Peyer's patch (tissue), 4 donors: ENCODE measurements at regions not wholly inside any gene's neighbourhood (a gene's known extent, or its start where the extent isn't known, plus 50 kb on each side); places are given as distances from the start of the nearest gene placed in this dataset.
"Not testable (repeated sequence)": the region's sequence is repeated elsewhere in the genome, so short reads cannot be mapped to it uniquely, and the experiment has no call there.

Experiments
- DNase-seq, 3 donors: peaks; one replicate each; pipeline ENCODE4 v3.0.0-alpha.2; 2017 to 2019
- H3K27ac ChIP-seq, 4 donors: fragments of 200-600 bp; sonication (generic); one replicate each; pipeline ENCODE4 v1.5.1; 2016 to 2019
- H3K27me3 ChIP-seq, 2 donors: fragments of 200-600 bp; sonication (generic); one replicate each; pipeline ENCODE4 v1.5.1; 2019
- H3K36me3 ChIP-seq, 3 donors: fragments of 200-600 bp; sonication (generic); one replicate each; pipeline ENCODE4 v1.5.1; 2016 to 2019
- H3K4me1 ChIP-seq, 4 donors: fragments of 200-600 bp; sonication (generic); one replicate each; pipeline ENCODE4 v1.5.1; 2016 to 2019
- H3K4me3 ChIP-seq, 4 donors: fragments of 200-600 bp; sonication (generic); 1 replicate in 3 of 4; 2 replicates in 1 of 4; pipeline ENCODE4 v1.5.1; 2016 to 2019; ENCODE audit warnings: mild to moderate bottlenecking in 1 of 4
- H3K9me3 ChIP-seq, 4 donors: fragments of 200-600 bp; sonication (generic); one replicate each; pipeline ENCODE4 v1.5.1; 2016 to 2019; ENCODE audit warnings: mild to moderate bottlenecking in 1 of 4
- POLR2A ChIP-seq, 2 donors: fragments of 450-650 bp; IDR thresholded peaks; one replicate each; pipeline ENCODE4 v1.5.1; 2017; ENCODE audit warnings: antibody characterized with exemption in 2 of 2, mild to moderate bottlenecking in 2 of 2, moderate library complexity in 2 of 2
- TF ChIP-seq, protein P1 (sequence below), 6 experiments: fragments of 450-650 bp in 4 of 6; fragments of 200-600 bp in 2 of 6; sonication (generic) in 1 of 6; IDR thresholded peaks; one replicate each; pipeline ENCODE4 v1.5.1; 2017 to 2019; ENCODE audit warnings: antibody characterized with exemption in 6 of 6, mild to moderate bottlenecking in 3 of 6, moderate library complexity in 1 of 6

DNA sequence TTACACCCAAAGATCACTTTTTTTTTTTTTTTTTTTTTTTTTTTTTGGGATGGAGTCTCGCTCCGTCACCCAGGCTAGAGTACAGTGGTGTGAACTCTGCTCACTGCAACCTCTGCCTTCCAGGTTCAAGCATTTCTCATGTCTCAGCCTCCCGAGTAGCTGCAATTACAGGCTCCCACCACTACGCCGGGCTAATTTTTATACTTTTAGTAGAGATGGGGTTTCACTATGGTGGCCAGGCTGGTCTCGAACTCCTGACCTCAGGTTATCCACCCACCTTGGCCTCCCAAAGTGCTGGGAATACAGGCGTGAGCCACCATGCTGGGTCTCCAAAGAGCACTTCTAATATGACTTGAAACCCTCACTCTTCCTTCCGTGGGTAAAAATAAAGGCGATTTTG, 152.2 kb upstream of the SPACA7 start:
- not testable (repeated sequence) for H3K27me3 ChIP-seq, H3K36me3 ChIP-seq, H3K4me1 ChIP-seq, H3K9me3 ChIP-seq, H3K4me3 ChIP-seq, H3K27ac ChIP-seq
- DNase-seq = peak in 1 of 3 donors; percentile 26
- TF ChIP-seq, protein P1, sequence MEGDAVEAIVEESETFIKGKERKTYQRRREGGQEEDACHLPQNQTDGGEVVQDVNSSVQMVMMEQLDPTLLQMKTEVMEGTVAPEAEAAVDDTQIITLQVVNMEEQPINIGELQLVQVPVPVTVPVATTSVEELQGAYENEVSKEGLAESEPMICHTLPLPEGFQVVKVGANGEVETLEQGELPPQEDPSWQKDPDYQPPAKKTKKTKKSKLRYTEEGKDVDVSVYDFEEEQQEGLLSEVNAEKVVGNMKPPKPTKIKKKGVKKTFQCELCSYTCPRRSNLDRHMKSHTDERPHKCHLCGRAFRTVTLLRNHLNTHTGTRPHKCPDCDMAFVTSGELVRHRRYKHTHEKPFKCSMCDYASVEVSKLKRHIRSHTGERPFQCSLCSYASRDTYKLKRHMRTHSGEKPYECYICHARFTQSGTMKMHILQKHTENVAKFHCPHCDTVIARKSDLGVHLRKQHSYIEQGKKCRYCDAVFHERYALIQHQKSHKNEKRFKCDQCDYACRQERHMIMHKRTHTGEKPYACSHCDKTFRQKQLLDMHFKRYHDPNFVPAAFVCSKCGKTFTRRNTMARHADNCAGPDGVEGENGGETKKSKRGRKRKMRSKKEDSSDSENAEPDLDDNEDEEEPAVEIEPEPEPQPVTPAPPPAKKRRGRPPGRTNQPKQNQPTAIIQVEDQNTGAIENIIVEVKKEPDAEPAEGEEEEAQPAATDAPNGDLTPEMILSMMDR (IDR thresholded peaks at IDR 0.05) = peak in 1 of 6 experiments; percentile 4

DNA sequence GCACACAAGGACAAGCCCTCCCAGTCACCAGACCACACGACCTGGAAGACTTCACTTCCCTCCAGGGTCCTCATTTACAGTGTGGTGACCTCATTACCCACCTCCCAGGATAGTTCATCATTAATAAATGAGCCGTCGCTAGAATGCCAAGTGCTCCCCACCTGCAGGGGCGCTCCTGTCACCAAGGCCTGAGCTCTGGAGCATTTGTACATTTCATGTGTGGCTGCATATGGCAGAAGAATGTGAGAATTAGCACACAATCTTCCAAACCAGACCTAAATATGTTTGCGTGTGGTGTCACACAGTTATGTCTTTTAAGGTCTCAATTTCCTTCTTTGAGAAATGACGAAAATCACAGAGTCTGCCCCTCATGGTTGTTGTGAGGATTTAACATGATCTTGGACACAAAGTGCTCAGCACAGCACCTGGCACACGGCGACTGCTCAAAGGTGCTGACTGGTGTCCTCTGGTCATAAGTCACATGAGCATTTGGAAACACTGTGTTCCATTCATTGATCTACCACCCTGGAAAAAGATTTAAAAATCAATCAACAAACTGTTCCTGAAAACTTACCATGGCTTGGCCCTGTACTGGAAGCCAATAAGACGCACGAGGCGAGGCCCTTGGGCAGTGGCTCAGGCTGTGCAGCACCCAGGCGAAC, 150.6 kb upstream of the SPACA7 start:
- no peaks in the 10 kb centered on the region for H3K9me3 ChIP-seq
- DNase-seq = peak in 1 of 3 donors; percentile 21
- no peak overlapping the region for H3K4me3 ChIP-seq
- H3K27me3 ChIP-seq = no peaks in the 10 kb centered on the region
- TF ChIP-seq, protein P1 (IDR thresholded peaks at IDR 0.05) = no peak
- TF ChIP-seq POLR2A (IDR thresholded peaks at IDR 0.05) = no peak
- H3K36me3 ChIP-seq = no peaks in the 10 kb centered on the region
- H3K27ac ChIP-seq = no peak overlapping the region
- no peaks in the 10 kb centered on the region for H3K4me1 ChIP-seq

DNA sequence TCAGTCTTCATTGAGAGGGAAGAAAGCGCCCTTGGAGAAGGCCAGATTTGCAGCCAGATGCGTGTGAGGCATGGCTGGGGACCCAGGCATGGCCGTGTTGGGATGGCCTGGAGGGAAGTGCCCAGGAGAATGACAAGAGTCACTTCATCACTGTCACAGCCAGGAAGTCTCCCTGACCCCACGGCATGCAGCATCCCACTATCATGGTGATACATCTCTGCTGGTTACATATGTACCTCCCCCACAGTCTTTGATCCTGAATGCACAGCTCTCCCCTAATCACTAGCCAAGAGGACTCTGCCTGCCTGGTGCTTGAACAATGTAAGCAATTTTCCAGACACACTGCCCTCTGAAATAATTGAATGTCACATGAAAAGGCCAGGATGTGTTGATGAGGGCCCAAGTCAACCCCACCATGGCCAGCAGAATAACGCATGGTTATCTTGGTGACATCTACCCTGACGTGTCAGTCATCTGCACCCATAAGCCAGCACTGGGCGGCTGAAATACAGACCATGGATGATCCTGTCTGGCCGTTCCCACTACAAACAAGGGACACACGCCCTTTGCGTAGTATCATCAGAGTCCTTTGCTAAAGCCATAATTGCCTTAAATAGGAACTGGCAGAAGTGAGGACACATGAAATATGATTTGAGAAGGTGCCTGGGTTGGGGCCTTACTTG, 149.7 kb upstream of the SPACA7 start:
- Histone ChIP-seq H3K9me3 (no peaks in the 10 kb centered on the region), H3K4me3 (no peak overlapping the region), H3K27me3 (no peaks in the 10 kb centered on the region), H3K36me3 (no peaks in the 10 kb centered on the region), H3K4me1 (no peaks in the 10 kb centered on the region), H3K27ac (no peak overlapping the region)
- peak in 1 of 3 donors; percentile 15 for DNase-seq
- TF ChIP-seq, protein P1 (IDR thresholded peaks at IDR 0.05) = no peak
- TF ChIP-seq POLR2A (IDR thresholded peaks at IDR 0.05) = no peak

DNA sequence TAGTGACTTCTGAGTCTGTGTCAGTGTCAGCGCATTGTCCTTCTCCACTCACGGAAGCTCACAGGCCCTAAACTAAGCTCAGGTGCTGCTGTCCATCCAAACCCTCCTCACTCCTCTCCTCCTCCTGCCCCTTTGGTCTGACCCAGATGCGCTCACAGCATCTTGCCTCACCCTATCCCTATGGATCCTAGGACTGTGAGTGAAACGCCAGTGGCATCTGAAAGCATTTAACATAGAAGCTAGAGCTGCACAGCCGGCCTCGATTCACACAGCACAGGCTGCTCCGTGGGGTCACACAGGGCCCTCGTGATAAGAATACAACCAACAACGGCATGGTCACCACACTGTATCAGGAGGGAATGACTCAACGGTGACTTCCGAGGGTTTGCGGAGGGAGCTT, 149.1 kb upstream of the SPACA7 start:
- TF ChIP-seq, protein P1 (IDR thresholded peaks at IDR 0.05) = no peak
- TF ChIP-seq POLR2A (IDR thresholded peaks at IDR 0.05) = no peak
- H3K4me1 ChIP-seq = no peaks in the 10 kb centered on the region
- no peak overlapping the region for H3K4me3 ChIP-seq
- peak in 1 of 3 donors; percentile 26 for DNase-seq
- no peaks in the 10 kb centered on the region for H3K9me3 ChIP-seq
- no peak overlapping the region for H3K27ac ChIP-seq
- H3K27me3 ChIP-seq = no peaks in the 10 kb centered on the region
- no peaks in the 10 kb centered on the region for H3K36me3 ChIP-seq

DNA sequence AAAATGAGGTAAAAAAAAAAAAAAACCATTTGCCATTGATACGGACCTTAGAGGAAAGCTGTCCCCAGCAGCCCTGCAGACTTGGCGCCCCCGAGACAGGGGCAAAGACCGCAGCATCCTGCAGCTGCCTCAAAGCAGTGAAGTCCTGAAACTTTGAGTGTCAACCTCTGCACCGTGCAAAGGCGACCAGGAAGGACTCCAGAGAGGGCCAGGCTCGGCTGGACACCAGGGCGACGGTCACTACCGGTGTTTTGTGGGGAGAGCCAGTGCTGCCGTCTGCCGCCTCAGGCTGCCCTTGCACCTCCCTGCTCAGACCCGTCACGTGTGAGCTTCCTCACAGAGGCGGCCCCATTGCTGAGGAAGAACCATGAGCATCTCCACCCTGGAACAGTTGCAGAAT, 146.7 kb upstream of the SPACA7 start:
- Histone ChIP-seq H3K27me3 (no peaks in the 10 kb centered on the region), H3K4me3 (no peak overlapping the region), H3K9me3 (no peaks in the 10 kb centered on the region), H3K36me3 (no peaks in the 10 kb centered on the region), H3K4me1 (no peaks in the 10 kb centered on the region), H3K27ac (no peak overlapping the region)
- TF ChIP-seq POLR2A (IDR thresholded peaks at IDR 0.05) = no peak
- TF ChIP-seq, protein P1 (IDR thresholded peaks at IDR 0.05) = no peak
- peak in 1 of 3 donors; percentile 36 for DNase-seq
